H1 (cell line): ENCODE measurements at regions not wholly inside any gene's neighbourhood (a gene's known extent, or its start where the extent isn't known, plus 50 kb on each side); places are given as distances from the start of the nearest gene placed in this dataset.

ENCODE experiments used
- CTCF ChIA-PET: fragments of 300-600 bp; sonication (Branson Sonifier 250); formaldehyde crosslinking; loops from one replicate; lab custom pipeline; 2021; ENCODE audit not compliant: partially characterized antibody; lab: Charles Lee
- POLR2A ChIA-PET: fragments of 300-600 bp; sonication (Branson Sonifier 250); formaldehyde crosslinking; loops from one replicate; lab custom pipeline; 2021; ENCODE audit warnings: inconsistent platforms; ENCODE audit not compliant: partially characterized antibody; lab: Charles Lee
- DNase-seq, 2 experiments: peaks; one replicate each; pipeline versions ENCODE4 v3.0.0 to v3.0.0-alpha.2; 2010 to 2022; ENCODE audit warnings: low spot score in 2 of 2, low read depth in 1 of 2, mixed read lengths in 1 of 2
- FAIRE-seq: peaks from 2 replicates; lab custom pipeline; 2011; peaks lifted over from hg19 to GRCh38; lab: Jason Lieb, UNC
- H2AFZ ChIP-seq: 2 replicates; pipeline ENCODE4 v1.8.1; 2012; ENCODE audit warnings: low read length, inconsistent platforms
- H2AK5ac ChIP-seq: 2 replicates; pipeline ENCODE4 v1.6.1; 2013; ENCODE audit warnings: low read depth, low read length
- H2BK120ac ChIP-seq: replicated peaks from 2 replicates; pipeline ENCODE3; 2013; ENCODE audit warnings: low read depth, low read length, inconsistent platforms
- H2BK12ac ChIP-seq: 2 replicates; pipeline ENCODE4 v1.6.1; 2013; ENCODE audit warnings: low read depth, low read length
- H2BK15ac ChIP-seq: 2 replicates; pipeline ENCODE4 v1.6.1; 2013; ENCODE audit warnings: low read length
- H2BK20ac ChIP-seq: 2 replicates; pipeline ENCODE4 v1.6.1; 2013; ENCODE audit warnings: low read length
- H2BK5ac ChIP-seq: 2 replicates; pipeline ENCODE4 v1.6.1; 2013; ENCODE audit warnings: low read depth, low read length
- H3K14ac ChIP-seq: 2 replicates; pipeline ENCODE4 v1.6.1; 2013; ENCODE audit warnings: inconsistent platforms; ENCODE audit not compliant: insufficient read length
- H3K18ac ChIP-seq: 2 replicates; pipeline ENCODE4 v1.6.1; 2013; ENCODE audit warnings: low read length; ENCODE audit errors: extremely low read depth
- H3K23ac ChIP-seq: 2 replicates; pipeline ENCODE4 v1.6.1; 2013; ENCODE audit warnings: inconsistent platforms; ENCODE audit not compliant: insufficient read length
- H3K23me2 ChIP-seq: 2 replicates; pipeline ENCODE4 v1.6.1; 2013; ENCODE audit warnings: low read depth, low read length
- H3K27ac ChIP-seq: 2 replicates; pipeline ENCODE4 v1.6.1; 2011; ENCODE audit warnings: low read depth, low read length, inconsistent platforms
- H3K27me3 ChIP-seq, 4 experiments: replicated peaks in 1 of 4; 1 replicate in 1 of 4; 2 replicates in 3 of 4; pipeline versions ENCODE4 v1.6.1 to v1.8.1; 2011 to 2013; ENCODE audit warnings: low read length in 3 of 4, mild to moderate bottlenecking in 3 of 4, inconsistent platforms in 2 of 4, mixed read lengths in 2 of 4, moderate library complexity in 1 of 4; ENCODE audit not compliant: control insufficient read depth in 3 of 4, insufficient read depth in 3 of 4; ENCODE audit errors: extremely low read depth in 1 of 4
- H3K36me3 ChIP-seq, 4 experiments: 2 replicates each; pipeline versions ENCODE4 v1.6.1 to v1.8.1; 2011 to 2013; ENCODE audit warnings: mild to moderate bottlenecking in 4 of 4, low read length in 3 of 4, moderate library complexity in 2 of 4, control low read depth in 1 of 4, inconsistent platforms in 1 of 4; ENCODE audit not compliant: insufficient read depth in 4 of 4, control insufficient read depth in 2 of 4
- H3K4ac ChIP-seq: replicated peaks from 2 replicates; pipeline ENCODE3; 2013; ENCODE audit warnings: low read length, low read depth, mixed read lengths, inconsistent platforms; ENCODE audit not compliant: insufficient read length
- H3K4me1 ChIP-seq, 4 experiments: replicated peaks in 1 of 4; 1 replicate in 1 of 4; 2 replicates in 3 of 4; pipeline versions ENCODE4 v1.6.1 to v1.8.1; 2011 to 2013; ENCODE audit warnings: low read length in 3 of 4, inconsistent platforms in 2 of 4, mixed read lengths in 1 of 4; ENCODE audit not compliant: insufficient read depth in 4 of 4, control insufficient read depth in 3 of 4
- H3K4me2 ChIP-seq, 2 experiments: 2 replicates each; pipeline versions ENCODE4 v1.6.1 to v1.8.1; 2011 to 2013; ENCODE audit warnings: low read depth in 2 of 2, low read length in 2 of 2, control low read depth in 1 of 2, inconsistent platforms in 1 of 2, mild to moderate bottlenecking in 1 of 2; ENCODE audit not compliant: insufficient read depth in 1 of 2
- H3K4me3 ChIP-seq, 4 experiments: fragments of 200-600, 300-600 bp in 1 of 4; sonication (generic), shearing (Covaris generic), sonication (Bioruptor Twin) in 1 of 4; 2 replicates each; pipeline versions ENCODE4 v1.5.1 to v1.8.1; 2011 to 2016; ENCODE audit warnings: low read length in 4 of 4, low read depth in 3 of 4, control low read depth in 2 of 4, inconsistent platforms in 2 of 4, mild to moderate bottlenecking in 2 of 4, mixed read lengths in 1 of 4, moderate library complexity in 1 of 4; ENCODE audit not compliant: insufficient read depth in 2 of 4; ENCODE audit errors: extremely low read depth in 1 of 4
- H3K56ac ChIP-seq: replicated peaks from 2 replicates; pipeline ENCODE3; 2013; ENCODE audit warnings: low read depth, mild to moderate bottlenecking, mixed read lengths, low read length, inconsistent platforms; ENCODE audit not compliant: insufficient read length
- H3K79me1 ChIP-seq: 2 replicates; pipeline ENCODE4 v1.6.1; 2013; ENCODE audit warnings: low read depth, low read length, control low read depth
- H3K79me2 ChIP-seq, 2 experiments: 2 replicates each; pipeline versions ENCODE4 v1.6.1 to v1.8.1; 2012 to 2013; ENCODE audit warnings: low read length in 2 of 2, mild to moderate bottlenecking in 2 of 2, inconsistent platforms in 1 of 2; ENCODE audit not compliant: insufficient read depth in 2 of 2, control insufficient read depth in 1 of 2
- H3K9ac ChIP-seq, 4 experiments: replicated peaks in 1 of 4; 1 replicate in 1 of 4; 2 replicates in 3 of 4; pipeline versions ENCODE4 v1.6.1 to v1.8.1; 2011 to 2013; ENCODE audit warnings: low read depth in 3 of 4, low read length in 3 of 4, control low read depth in 2 of 4, mild to moderate bottlenecking in 2 of 4, moderate library complexity in 2 of 4, inconsistent platforms in 1 of 4; ENCODE audit errors: extremely low read depth in 1 of 4
- H3K9me3 ChIP-seq, 2 experiments: 2 replicates each; pipeline versions ENCODE4 v1.6.1 to v1.8.1; 2012 to 2013; ENCODE audit warnings: mild to moderate bottlenecking in 2 of 2, moderate library complexity in 2 of 2, control low read depth in 1 of 2, inconsistent platforms in 1 of 2, low read depth in 1 of 2, low read length in 1 of 2, mixed read lengths in 1 of 2; ENCODE audit not compliant: insufficient read depth in 2 of 2
- H4K20me1 ChIP-seq, 2 experiments: replicated peaks in 1 of 2; 2 replicates each; pipeline versions ENCODE3 to v1.8.1; 2011 to 2013; ENCODE audit warnings: inconsistent platforms in 2 of 2, low read length in 2 of 2, mild to moderate bottlenecking in 1 of 2; ENCODE audit not compliant: insufficient read depth in 2 of 2, control insufficient read depth in 1 of 2
- H4K5ac ChIP-seq: 2 replicates; pipeline ENCODE4 v1.6.1; 2013; ENCODE audit warnings: low read length, low read depth, mixed read lengths, inconsistent platforms; ENCODE audit not compliant: insufficient read length
- H4K8ac ChIP-seq: 2 replicates; pipeline ENCODE4 v1.8.0; 2013; ENCODE audit warnings: mild to moderate bottlenecking, moderate library complexity, low read length, inconsistent platforms; ENCODE audit not compliant: insufficient read depth; ENCODE audit errors: extremely low read depth
- H4K91ac ChIP-seq: replicated peaks from 2 replicates; pipeline ENCODE3; 2013; ENCODE audit warnings: low read length, mixed read lengths, inconsistent platforms; ENCODE audit not compliant: insufficient read length
- WGBS, 2 experiments: shearing (Covaris generic) in 1 of 2; methylation state at CpG; one replicate each; pipeline versions ENCODE4 v1.1.6 to v1.1.7; 2013 to 2015; ENCODE audit warnings: low lambda C conversion rate in 2 of 2, mixed read lengths in 2 of 2, inconsistent platforms in 1 of 2, low coverage in 1 of 2, missing lambda C conversion rate in 1 of 2; ENCODE audit not compliant: insufficient replicate concordance in 2 of 2, insufficient coverage in 1 of 2, insufficient read length in 1 of 2; ENCODE audit errors: extremely low coverage in 1 of 2, missing lambda C conversion rate in 1 of 2; 5-methylcytosine and 5-hydroxymethylcytosine counted together

DNA sequence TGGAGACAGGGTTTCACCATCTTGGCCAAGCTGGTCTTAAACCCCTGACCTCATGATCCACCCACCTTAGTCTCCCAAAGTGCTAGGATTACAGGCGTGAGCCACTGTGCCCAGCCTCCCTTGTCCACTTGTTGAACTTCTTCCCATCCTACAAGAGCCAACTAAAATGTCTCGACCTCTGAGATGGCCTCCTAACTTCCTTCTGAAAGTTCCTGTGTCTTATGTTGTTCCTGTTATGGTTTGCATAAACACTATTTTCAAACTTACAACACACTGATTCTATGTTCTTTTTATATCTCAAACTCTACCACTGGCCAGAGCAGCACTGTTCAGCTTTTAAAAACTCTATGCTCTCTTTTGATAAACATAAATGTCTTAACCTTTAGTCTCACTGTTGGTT, 63.3 kb upstream of the UGP2 start:
- H3K4ac ChIP-seq, result no peak overlapping the region
- H2BK20ac ChIP-seq, result no peak overlapping the region; the same call in 1 of the 2 replicates
- no peak overlapping the region for H2BK120ac ChIP-seq
- H3K79me2 ChIP-seq, result no peaks in the 10 kb centered on the region
- no peak overlapping the region for H3K14ac ChIP-seq
- H3K27ac ChIP-seq, result no peak overlapping the region
- H3K4me2 ChIP-seq, result no peak overlapping the region
- H3K4me1 ChIP-seq, result peaks cover 4 to 28% (median 16%) of the 10 kb centered on the region in 4 experiments; a peak in 5 of 7 replicates
- H3K4me3 ChIP-seq, result no peak overlapping the region
- H3K36me3 ChIP-seq, result no peaks in the 10 kb centered on the region
- no peaks in the 10 kb centered on the region for H3K79me1 ChIP-seq
- CTCF ChIA-PET, result no interaction called here
- H2AFZ ChIP-seq, result no peak overlapping the region
- POLR2A ChIA-PET, result interaction anchor here (0.8 to 2.1 kb wide), 2 partner anchors 63 to 67 kb away, joined by 3 to 6 read pairs; partner anchors contain the start of gene UGP2
- no peaks in the 10 kb centered on the region for H3K27me3 ChIP-seq
- H2BK15ac ChIP-seq, result no peak overlapping the region
- H3K23me2 ChIP-seq, result no peaks in the 10 kb centered on the region
- no peak overlapping the region for H4K8ac ChIP-seq
- 86% methylated on average over 2 of the region's 2 CpGs; no CpG with 5 or more reads in 1 of the 2 experiments for WGBS, 2 experiments
- H3K23ac ChIP-seq, result no peak overlapping the region
- DNase-seq, result no peak
- no peak for FAIRE-seq
- no peak overlapping the region for H4K5ac ChIP-seq
- no peak overlapping the region for H2BK5ac ChIP-seq
- no peak overlapping the region for H3K56ac ChIP-seq
- no peak overlapping the region for H3K18ac ChIP-seq
- H2AK5ac ChIP-seq, result no peak overlapping the region
- no peaks in the 10 kb centered on the region for H4K20me1 ChIP-seq
- no peaks in the 10 kb centered on the region for H3K9me3 ChIP-seq
- H3K9ac ChIP-seq, result no peak overlapping the region
- peak overlapping the region; percentile 51; the same call in 1 of the 2 replicates for H2BK12ac ChIP-seq
- H4K91ac ChIP-seq, result no peak overlapping the region
